DMS79 treated with DMSO at 0.1 percent for 48 hours (cell line): ENCODE measurements at regions not wholly inside any gene's neighbourhood (a gene's known extent, or its start where the extent isn't known, plus 50 kb on each side); places are given as distances from the start of the nearest gene placed in this dataset.
"Not testable (repeated sequence)": the region's sequence is repeated elsewhere in the genome, so short reads cannot be mapped to it uniquely, and the experiment has no call there.

Experiments
- DNase-seq: peaks from one replicate; lab custom pipeline; 2025; lab: John Stamatoyannopoulos, UW

DNA sequence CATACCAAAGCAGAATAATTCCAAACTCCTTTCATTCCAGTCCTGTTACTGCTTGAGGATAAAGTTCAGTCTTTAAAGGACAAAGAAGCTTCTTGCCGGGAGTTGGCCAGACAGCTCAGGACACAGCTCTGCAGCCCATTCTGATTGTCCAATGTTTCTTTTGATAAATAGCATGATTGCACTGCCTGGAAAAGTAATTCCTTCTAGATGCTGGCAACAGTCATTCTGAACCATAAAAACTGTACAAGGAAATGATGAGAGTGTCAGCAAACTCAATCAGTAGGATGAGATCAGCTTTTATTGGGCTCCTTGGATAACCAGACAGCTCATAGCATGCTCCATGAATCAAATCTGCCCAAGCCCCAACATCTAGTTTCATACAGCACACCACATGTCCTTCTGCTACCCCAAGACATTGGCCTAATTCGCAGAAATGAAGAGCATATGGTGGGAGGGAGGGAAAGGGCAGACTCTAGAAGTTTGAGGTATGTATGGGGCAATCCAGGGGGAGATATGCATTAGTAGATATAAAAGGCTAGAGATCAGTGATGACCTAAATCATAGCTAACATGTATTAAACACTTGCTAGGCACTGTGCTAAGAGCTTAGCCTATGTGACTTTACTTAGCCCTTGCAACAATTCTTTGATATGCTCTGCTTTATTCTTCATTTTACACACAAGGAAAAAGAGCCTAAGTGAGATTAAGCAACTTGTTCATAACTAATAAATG lies 219.9 kb upstream of the NREP start:
- no peak for DNase-seq

DNA sequence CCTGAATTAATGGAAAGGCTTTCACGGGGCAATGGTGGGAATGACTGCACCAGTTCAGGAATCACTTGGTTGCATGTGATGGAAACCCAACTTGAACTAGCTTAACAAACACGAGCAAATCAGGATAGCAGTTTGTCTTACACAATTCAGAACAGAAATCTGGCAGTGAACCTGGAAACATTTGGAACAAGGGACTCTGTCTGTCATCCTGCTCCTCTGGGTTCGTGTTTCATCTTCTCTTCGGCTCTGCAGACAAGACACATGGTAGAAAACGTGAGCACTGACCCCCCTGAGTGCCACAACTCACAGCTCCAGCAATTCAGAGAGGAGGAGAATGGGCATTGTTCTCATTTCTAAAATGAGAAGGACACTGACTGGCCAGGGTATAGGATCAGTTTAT lies 218.1 kb upstream of the NREP start:
- DNase-seq, result no peak

GRCh38 chr5:111973961-111974360 lies 217.0 kb upstream of the NREP start:
- peak; percentile 27 for DNase-seq

DNA sequence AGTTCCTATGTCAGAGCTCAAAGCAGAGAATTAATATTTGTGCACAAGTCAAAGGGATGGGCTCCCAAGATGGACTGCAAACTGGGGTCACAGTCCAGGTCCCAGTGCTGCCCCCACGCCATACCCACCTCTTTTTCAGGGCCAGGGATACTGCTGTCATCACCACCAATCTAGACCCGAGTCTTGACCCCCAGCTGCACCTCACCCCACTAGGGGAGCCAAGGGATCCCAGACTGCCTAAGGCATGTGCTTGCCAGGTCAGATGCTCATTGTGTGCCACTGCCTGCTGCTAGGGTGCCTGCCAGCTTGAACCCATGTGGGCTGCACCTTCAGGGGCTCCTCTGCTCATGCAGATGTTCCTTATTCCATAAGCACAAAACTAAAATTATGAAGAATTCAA lies 215.6 kb upstream of the NREP start:
- DNase-seq, result no peak

GRCh38 chr5:111972080-111972479 lies 215.1 kb upstream of the NREP start:
- DNase-seq, result no peak

- DNase-seq, result no peak
Observed at GRCh38 chr5:111968459-111968858, 211.5 kb upstream of the NREP start.

DNA sequence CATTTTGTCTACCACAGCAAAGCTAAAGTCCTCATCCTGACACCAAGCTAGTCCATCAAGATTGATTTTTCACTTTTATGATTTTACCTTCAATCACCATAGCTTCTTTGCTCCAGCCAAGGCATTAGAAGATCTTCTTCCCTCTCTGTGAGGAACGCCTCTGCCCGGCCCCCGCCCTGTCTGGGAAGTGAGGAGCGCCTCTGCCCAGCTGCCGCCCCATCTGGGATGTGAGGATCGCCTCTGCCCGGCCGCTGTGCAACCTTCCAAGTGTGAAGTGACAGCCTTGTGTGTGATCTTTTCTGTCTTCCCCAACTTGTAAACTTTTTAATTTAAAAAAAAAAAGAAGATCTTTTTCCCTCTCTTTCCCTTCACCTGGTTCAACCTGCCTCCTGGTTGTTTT lies 210.5 kb upstream of the NREP start:
- DNase-seq, result no peak

DNA sequence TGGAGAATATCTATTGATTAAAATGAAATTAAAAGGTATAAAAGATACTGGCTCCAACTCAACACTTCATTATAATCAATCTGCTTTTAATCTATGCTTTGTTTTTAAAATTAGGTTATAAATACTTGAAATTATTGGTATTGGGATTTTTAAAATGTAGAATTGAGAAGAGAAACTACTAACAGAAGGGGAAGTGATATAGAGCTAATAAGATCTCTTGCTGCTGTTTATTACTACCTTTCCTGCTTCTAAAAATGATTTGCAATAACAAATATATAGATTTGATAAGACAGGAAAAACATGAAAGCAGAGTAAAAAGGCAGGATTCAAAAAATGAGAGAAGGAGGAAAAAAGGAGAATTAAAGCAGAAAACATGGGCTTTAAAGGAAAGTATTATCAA lies 209.3 kb upstream of the NREP start:
- no peak for DNase-seq

DNA sequence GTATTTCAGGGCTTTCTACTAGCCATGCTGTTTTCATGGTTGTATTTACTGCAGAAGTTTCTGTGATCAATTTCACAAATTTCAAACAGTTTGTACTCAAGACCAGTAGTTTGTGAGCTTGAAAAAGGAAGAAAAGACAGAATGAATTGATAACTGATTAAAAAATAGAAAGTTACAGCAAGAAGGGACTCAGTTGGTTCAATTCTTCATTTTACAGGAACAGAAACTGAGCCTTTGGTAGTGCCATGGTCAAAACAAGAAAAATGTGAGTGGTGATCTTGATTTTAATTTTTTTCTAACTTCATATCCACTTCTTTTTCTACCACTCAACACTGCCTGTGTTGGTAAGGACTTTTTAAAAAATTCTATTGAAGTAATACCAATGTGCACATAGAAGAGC lies 206.6 kb upstream of the NREP start:
- no peak for DNase-seq

GRCh38 chr5:111962906-111963305 lies 205.9 kb upstream of the NREP start:
- no peak for DNase-seq

- DNase-seq, result no peak
Observed at GRCh38 chr5:111961862-111962261, 204.9 kb upstream of the NREP start.

- DNase-seq, result no peak
Observed at GRCh38 chr5:111960476-111961215, 203.7 kb upstream of the NREP start.

DNA sequence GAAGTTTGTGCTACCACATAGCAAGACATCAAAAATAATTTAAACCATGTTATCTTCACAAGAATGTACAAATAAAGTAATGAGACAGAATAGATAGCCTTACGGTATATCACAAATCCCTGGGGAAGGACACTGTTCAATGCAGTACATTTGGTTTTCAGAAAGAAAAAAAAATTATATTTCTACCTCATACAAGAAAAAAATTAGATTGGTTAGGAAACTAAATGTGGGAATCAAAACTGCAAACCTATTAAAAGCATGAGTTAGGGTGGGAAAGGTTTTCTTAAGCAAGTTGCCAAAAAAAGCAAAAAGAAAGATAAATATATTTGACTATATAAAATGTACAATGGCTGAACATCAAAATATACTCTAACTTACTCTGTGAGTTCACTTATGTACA lies 201.9 kb upstream of the NREP start:
- DNase-seq, result no peak

GRCh38 chr5:111956765-111957164 lies 199.8 kb upstream of the NREP start:
- not testable (repeated sequence) for DNase-seq

DNA sequence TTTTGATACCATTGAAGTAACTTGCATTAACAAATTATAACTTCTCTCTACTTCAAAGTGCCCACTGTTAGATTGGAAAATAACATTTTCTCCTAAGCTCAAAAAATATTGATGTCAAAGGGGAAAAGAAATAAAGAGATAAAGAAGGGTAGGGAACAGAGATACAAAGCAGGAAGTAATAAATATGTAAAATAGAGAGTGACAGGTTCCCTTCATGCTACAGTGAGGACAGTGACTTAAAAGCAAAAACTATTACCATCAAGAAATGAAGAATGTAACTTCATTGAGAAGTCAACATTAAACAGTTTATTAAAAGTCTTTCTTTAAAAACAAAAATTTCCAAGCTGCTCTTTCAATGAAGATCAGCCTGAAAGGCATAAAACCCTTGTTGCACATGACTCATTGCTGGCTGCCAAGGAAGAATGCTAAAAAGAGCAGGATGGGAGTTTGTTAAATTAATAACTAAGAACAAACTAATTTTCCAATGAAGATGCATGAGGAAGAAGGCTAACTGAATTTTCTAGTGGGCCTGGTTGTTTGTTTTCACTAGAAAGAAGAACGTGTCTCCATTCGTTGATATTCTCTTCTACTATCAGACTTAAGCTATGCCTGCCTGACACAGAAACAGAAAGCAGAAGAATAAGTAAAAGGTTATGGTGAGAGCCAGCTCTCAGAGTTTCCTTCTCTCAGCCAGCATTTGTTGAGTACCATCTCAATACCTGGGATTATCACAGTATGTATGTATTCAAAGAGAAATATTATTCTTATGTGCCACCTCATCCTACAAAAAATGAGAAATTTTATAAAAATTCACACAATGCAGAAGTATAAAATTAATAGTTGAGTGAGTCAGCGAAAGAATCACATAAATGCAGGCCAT lies 197.8 kb upstream of the NREP start:
- DNase-seq, result no peak

GRCh38 chr5:111953351-111954127 lies 196.5 kb upstream of the NREP start:
- DNase-seq, result no peak

DNA sequence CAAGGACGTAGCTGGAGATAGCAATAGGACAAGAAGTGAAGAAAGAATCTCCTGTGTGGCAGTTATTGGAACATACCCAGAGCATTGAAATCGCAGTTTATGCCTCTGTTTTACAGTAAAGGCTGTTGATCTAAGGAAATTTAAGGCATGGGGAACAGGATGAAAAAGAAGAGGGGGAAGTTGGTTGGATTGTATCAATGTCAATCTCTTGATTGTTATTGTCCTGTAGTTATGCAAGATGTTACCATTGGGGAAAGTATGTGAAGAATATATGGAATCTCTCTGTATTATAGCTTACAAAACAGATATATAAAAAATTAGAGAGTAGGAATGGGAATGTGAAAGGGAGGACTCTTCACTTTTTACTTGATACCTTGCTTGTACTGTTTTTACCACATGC lies 195.6 kb upstream of the NREP start:
- DNase-seq, result no peak

- no peak for DNase-seq
Observed at GRCh38 chr5:111950660-111951059, 193.7 kb upstream of the NREP start.

- no peak for DNase-seq
Observed at GRCh38 chr5:111948092-111948841, 191.3 kb upstream of the NREP start.

DNA sequence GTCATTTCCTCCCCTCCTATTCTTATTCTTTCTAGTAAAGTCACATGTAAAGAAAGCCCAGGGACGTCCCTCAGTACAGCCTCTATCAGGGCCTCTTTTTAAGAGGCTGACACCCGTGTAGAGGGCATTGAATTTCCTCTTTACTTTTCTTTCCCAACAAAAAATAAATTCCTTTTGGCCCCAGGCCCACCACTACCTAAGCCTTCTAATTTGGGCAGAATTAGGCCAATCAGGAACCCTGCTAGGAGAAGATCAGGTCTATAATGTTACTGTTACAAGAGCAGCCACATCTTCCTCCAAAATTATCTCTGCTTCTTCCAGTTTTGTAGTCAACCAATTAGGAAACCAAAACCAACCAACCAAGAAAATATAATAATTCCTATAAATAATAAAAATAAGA lies 189.6 kb upstream of the NREP start:
- no peak for DNase-seq

GRCh38 chr5:111945535-111945934 lies 188.5 kb upstream of the NREP start:
- DNase-seq, result no peak
